ENCODE measurements at regions not wholly inside any gene's neighbourhood (a gene's known extent, or its start where the extent isn't known, plus 50 kb on each side); places are given as distances from the start of the nearest gene placed in this dataset.

DNA sequence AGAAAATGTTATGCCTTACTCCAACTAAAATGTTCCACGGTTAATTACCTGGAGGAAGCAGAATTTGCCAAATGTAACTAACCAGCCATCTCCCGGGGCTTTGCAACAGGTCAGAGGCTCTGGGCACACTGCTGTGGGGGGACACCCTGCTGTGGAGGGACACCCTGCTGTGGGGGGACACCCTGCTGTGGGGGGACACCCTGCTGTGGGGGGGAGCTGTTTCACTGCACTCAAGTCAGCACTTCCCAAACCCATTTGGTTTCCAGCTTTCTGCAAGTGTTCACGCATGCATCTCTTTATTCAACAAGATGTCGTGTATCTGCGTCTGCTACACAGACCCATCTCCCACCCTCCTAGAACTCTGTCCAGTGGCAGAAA is 239.5 kb downstream of the C16orf95 start:
- Histone ChIP-seq H3K9me3 (peaks cover 4% of the 10 kb centered on the region), H3K27me3 (no peaks in the 10 kb centered on the region), H3K36me3 (no peaks in the 10 kb centered on the region), H3K4me1 (no peaks in the 10 kb centered on the region), H3K27ac (no peak overlapping the region), H3K4me3 (no peak overlapping the region)
- DNase-seq (ENCODE audit: extremely low spot score in 2 of 2): no peak
- intact Hi-C loops (cut with DNase I): no loop called here
- TF ChIP-seq, protein P1, sequence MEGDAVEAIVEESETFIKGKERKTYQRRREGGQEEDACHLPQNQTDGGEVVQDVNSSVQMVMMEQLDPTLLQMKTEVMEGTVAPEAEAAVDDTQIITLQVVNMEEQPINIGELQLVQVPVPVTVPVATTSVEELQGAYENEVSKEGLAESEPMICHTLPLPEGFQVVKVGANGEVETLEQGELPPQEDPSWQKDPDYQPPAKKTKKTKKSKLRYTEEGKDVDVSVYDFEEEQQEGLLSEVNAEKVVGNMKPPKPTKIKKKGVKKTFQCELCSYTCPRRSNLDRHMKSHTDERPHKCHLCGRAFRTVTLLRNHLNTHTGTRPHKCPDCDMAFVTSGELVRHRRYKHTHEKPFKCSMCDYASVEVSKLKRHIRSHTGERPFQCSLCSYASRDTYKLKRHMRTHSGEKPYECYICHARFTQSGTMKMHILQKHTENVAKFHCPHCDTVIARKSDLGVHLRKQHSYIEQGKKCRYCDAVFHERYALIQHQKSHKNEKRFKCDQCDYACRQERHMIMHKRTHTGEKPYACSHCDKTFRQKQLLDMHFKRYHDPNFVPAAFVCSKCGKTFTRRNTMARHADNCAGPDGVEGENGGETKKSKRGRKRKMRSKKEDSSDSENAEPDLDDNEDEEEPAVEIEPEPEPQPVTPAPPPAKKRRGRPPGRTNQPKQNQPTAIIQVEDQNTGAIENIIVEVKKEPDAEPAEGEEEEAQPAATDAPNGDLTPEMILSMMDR (IDR thresholded peaks at IDR 0.05): no peak
- TF ChIP-seq POLR2A (IDR thresholded peaks at IDR 0.05) (no peak), POLR2AphosphoS5 (IDR thresholded peaks at IDR 0.05; ENCODE audit: insufficient read depth in 1 of 2, low read depth in 1 of 2) (no peak)

- no peak for TF ChIP-seq POLR2A (IDR thresholded peaks at IDR 0.05)
- TF ChIP-seq, protein P1 (IDR thresholded peaks at IDR 0.05): no peak
- no peak for TF ChIP-seq POLR2AphosphoS5 (IDR thresholded peaks at IDR 0.05; ENCODE audit: insufficient read depth in 1 of 2, low read depth in 1 of 2)
- Histone ChIP-seq H3K4me3 (no peak overlapping the region), H3K27me3 (no peaks in the 10 kb centered on the region), H3K27ac (no peak overlapping the region), H3K9me3 (peaks cover 4% of the 10 kb centered on the region), H3K4me1 (no peaks in the 10 kb centered on the region), H3K36me3 (no peaks in the 10 kb centered on the region)
- intact Hi-C loops (cut with DNase I): no loop called here
- DNase-seq (ENCODE audit: extremely low spot score in 2 of 2): no peak
These were observed 236.5 kb downstream of the C16orf95 start for GRCh38 chr16:87080571-87081167.

DNA sequence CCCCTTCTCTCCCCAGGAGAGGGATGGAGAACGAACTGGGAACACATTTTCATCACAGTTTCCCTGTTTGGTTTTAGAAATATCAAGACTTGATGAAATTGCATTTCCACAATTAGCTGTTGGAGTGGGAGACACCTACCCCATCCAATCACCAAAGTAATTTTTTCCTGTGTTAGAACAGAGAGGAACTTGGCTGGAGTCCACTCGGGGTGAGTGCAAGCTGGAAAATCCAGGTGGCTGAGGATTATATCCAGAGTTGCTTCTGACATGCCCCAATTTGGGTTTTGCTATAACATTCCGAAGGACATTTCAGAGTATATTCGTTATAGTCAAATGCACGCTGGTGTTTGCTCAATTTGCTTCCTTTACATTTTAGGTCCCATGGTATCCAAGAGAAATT is 231.8 kb downstream of the C16orf95 start:
- intact Hi-C loops (cut with DNase I): no loop called here
- peaks cover 3% of the 10 kb centered on the region for H3K9me3 ChIP-seq
- TF ChIP-seq POLR2A (IDR thresholded peaks at IDR 0.05) (no peak), POLR2AphosphoS5 (IDR thresholded peaks at IDR 0.05; ENCODE audit: insufficient read depth in 1 of 2, low read depth in 1 of 2) (no peak)
- TF ChIP-seq, protein P1 (IDR thresholded peaks at IDR 0.05): no peak
- no peak overlapping the region for H3K4me3 ChIP-seq
- no peaks in the 10 kb centered on the region for H3K4me1 ChIP-seq
- DNase-seq (ENCODE audit: extremely low spot score in 2 of 2): no peak
- no peaks in the 10 kb centered on the region for H3K27me3 ChIP-seq
- no peaks in the 10 kb centered on the region for H3K36me3 ChIP-seq
- H3K27ac ChIP-seq: no peak overlapping the region

GRCh38 chr16:87086156-87086555 is 231.0 kb downstream of the C16orf95 start:
- Histone ChIP-seq H3K27ac (no peak overlapping the region), H3K9me3 (no peaks in the 10 kb centered on the region), H3K4me1 (no peaks in the 10 kb centered on the region), H3K36me3 (no peaks in the 10 kb centered on the region), H3K27me3 (no peaks in the 10 kb centered on the region), H3K4me3 (no peak overlapping the region)
- TF ChIP-seq POLR2AphosphoS5 (IDR thresholded peaks at IDR 0.05; ENCODE audit: insufficient read depth in 1 of 2, low read depth in 1 of 2) (no peak), POLR2A (IDR thresholded peaks at IDR 0.05) (no peak)
- TF ChIP-seq, protein P1 (IDR thresholded peaks at IDR 0.05): no peak
- peak in 1 of 2 donors; percentile 31 for DNase-seq (ENCODE audit: extremely low spot score in 2 of 2)
- intact Hi-C loops (cut with DNase I): no loop called here

DNA sequence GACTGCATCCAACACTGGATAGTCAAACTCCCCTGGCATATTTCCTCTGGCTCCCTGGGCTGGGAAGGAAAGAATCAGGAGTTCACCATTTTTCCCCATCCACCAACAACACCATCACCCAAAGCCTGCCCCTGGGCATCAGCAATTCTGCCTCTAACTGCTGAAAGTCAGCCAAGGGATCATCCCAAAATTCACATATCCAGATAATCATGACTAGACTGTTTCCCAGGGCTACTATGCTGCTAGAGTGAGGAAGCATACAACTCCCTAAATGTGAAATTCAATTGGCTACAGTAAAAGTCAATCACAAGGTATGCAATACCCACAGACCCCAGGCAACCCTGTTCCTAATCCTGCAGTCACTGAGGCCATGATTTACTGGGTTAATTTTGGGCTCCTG is 230.6 kb downstream of the C16orf95 start:
- no peak for TF ChIP-seq POLR2A (IDR thresholded peaks at IDR 0.05)
- TF ChIP-seq, protein P1 (IDR thresholded peaks at IDR 0.05): no peak
- no peaks in the 10 kb centered on the region for H3K4me1 ChIP-seq

More for the DNA sequence above, 230.6 kb downstream of the C16orf95 start:
- Histone ChIP-seq H3K27me3 (no peaks in the 10 kb centered on the region), H3K27ac (no peak overlapping the region), H3K9me3 (no peaks in the 10 kb centered on the region), H3K36me3 (no peaks in the 10 kb centered on the region), H3K4me3 (no peak overlapping the region)
- intact Hi-C loops (cut with DNase I): no loop called here
- no peak for DNase-seq (ENCODE audit: extremely low spot score in 2 of 2)

All from vagina (tissue), 2 donors.